NCI-H748 (cell line): ENCODE measurements at regions not wholly inside any gene's neighbourhood (a gene's known extent, or its start where the extent isn't known, plus 50 kb on each side); places are given as distances from the start of the nearest gene placed in this dataset.

ENCODE experiments used
- DNase-seq: peaks from one replicate; lab custom pipeline; 2025; ENCODE audit not compliant: unreplicated experiment; lab: John Stamatoyannopoulos, UW

DNA sequence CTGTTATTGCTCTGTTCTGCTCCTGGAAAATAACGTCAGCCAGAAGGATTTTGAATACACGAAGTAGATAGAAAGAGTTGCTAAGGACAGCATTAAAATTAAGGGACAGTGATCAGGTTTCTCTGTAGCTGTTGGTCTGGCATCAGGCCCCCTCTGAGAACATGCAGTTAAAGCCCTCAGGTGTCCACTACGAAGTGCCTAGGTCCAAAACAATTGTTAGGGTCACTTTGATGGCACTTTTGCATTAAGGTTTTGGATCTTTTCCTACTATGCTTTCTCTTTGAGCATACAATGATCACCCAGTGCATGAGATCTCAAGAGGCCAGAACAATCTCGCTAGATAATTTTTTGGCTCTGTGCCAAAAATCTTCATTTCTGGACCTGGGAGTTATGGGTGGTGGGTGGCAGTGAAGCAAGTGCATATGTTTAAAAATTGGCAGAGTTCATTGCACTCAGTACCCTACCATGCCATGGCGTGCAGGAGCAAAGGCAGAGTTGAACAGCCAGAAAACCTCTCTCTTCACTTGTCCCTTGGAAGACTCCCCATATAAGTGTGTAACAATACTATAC, 797.6 kb downstream of the ROBO2 start:
- no peak for DNase-seq

DNA sequence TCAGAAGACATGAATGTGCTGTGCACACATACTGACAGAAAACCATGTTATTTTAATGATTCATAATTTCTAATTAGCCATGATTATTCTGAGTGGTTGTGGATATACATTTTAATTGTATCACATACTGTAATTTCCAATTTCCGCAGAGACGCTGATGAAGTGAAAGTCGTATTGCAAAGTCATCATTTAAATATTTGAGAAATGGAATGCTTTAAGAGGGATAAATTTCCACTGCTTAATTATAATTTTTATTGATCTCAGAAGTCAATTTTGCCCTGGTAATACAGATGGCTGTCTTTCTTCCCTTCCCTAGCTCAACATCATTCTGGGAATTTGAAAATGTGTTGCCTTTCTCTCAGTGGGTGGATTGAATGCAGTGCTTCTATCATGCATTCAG, 819.3 kb downstream of the ROBO2 start:
- DNase-seq = no peak

DNA sequence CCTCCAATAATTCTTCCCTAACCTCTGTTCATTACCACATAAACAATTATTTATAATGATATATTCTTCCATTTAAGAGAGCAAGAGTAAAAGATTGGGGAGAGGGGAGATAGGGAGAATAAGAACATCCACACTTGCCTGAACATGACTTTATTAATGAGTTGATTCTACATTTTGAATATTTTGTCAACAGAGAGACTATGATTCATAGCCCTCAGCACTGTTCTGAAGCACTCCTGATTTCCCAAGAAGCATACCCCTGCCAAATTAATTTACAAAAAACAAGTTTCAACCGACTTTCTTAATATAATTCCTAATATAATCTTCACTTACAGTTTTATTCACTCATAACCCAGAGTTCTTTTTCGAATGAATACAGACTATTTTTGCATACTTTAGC, 828.8 kb downstream of the ROBO2 start:
- no peak for DNase-seq

DNA sequence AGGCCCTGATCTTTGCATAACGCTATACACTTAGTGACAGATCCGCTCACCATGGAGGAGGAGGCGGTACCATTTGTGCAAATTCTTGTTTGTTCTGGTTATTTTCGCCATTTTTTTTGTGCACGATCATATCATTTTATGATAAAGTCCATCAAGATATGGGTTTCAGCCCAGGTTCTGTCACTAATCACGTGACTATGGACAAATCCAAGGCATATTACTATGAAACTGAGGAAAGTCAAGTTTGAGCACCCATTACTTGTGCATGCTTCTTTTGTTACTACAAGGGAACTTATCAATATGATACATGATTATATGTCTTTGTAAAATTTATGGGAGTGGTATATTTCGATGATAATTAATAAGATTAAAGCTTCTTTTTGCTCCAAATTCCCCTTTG, 829.5 kb downstream of the ROBO2 start:
- DNase-seq = no peak

DNA sequence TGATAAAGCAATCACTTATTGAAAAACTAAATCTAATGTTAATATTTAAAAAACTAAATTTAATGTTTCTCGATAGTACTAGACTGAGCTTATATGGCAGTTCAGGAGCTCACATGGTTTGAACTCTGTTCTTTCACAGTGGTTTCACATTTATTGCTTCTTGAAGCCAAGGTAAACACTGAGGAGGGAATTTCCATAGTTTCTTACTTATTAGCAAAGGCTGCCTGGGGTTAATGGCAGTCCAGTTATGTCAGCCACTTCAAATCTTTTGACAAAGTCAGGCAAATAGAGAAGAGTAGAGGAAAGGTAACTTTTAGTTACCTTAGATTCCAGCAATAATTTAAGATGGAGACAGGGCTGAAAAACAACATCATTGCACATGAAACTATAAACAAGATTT, 831.5 kb downstream of the ROBO2 start:
- DNase-seq = no peak

DNA sequence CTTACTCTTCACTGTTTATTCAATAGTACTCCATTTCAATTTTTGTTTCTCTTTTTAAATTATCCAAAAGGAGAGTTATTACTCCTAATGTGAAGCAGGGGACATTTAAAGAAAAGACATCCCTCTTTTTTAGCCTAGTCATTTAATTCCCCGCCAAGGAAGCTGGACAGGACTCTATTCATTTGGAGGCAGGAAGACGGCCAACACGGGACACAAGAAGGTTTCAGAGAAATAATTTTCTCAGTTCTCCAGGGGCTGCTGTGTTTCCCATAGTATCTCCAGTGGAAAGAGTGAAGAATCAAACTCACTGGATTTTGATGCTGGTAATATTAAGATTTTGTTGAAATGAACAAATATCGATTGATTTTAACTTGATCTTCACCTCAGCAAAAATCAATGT, 833.7 kb downstream of the ROBO2 start:
- DNase-seq = no peak

DNA sequence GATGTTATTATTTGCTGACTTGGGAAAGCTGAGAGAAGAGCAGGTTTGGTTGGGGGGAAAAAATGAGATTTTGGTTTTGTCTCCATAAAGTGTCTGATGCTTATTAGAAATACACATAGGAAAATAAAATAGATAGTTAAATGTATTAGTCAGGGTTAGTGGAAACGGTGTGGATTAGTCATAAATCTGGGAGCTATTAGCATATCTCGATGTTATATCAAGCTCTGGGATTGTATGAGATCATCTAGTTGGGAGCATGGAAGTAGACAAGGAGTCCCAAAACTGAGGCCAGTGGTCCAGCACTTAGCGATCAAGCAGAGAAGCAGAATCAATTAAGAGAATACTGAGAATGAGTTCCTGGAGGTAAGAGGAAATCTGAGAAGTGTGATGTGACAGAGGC, 845.5 kb downstream of the ROBO2 start:
- no peak for DNase-seq

DNA sequence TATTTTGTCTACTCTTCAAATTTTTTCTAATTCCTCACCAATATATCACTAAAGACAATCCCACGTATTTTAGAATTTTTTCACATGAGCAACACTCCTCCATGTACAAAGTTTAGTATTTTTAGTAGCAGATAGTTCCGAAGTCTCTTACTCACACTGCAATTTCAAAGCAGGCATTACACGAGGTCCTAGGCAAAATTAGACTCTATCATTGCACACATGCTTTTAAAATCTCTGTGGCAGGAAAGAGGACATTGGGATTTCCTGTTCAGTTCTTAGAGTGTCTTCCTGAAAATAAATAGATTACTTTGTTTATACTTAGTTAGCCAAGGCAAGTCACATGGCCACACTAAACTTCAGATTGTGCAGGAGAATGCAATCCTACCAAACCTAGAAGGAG, 847.7 kb downstream of the ROBO2 start:
- no peak for DNase-seq

DNA sequence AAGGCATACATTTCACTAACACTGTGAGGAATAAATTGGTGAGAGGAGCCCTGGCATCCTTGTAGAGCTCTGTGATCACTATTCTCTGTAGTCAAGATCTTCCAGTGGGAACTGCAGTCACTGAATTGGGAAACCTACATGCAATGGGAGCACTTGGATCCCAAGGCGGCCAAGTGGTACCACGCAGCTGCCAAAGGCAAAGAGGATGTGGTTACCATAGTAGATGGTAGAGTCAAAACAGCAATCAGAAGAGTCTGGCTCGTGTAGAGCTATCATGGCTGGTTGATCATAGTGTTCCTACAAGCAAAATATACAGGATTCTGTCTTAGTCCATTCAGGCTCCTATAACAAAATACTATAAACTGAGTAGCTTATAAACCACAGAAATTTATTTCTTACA, 849.7 kb downstream of the ROBO2 start:
- DNase-seq = no peak

DNA sequence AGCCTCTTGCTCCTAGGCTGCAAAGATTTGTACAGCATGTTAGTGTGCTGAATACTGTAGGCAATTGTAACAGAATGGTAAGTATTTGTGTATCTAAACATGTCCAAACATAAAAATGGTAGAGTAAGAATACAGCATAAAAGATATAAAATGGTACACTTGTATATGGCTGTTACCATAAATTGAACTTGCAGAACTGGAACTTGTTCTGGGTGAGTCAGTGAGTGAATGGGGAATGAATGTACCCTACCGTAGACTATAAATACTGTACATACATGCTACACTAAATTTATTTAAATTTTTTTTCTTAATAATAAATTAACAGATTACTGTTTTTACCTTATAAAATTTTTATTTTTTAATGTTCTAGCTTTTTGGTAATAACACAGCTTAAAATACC, 858.7 kb downstream of the ROBO2 start:
- DNase-seq = no peak

DNA sequence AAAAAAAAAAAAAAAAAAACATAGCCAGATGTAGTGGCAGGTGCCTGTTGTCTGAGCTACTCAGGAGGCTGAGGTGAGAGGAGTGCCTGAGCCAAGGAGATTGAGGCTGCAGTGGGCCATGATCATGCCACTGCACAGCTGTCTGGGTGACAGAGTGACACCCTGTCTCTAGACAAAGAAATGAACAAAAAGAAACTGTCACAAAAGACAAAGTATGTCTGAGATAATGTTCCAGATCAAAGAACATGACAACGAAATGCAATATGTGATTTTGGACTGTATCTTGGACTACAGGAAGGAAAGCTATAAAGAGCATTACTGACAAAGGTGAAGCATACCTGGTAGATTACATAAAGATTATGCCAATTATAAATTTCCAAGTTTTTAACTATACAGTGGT, 862.8 kb downstream of the ROBO2 start:
- DNase-seq = no peak

DNA sequence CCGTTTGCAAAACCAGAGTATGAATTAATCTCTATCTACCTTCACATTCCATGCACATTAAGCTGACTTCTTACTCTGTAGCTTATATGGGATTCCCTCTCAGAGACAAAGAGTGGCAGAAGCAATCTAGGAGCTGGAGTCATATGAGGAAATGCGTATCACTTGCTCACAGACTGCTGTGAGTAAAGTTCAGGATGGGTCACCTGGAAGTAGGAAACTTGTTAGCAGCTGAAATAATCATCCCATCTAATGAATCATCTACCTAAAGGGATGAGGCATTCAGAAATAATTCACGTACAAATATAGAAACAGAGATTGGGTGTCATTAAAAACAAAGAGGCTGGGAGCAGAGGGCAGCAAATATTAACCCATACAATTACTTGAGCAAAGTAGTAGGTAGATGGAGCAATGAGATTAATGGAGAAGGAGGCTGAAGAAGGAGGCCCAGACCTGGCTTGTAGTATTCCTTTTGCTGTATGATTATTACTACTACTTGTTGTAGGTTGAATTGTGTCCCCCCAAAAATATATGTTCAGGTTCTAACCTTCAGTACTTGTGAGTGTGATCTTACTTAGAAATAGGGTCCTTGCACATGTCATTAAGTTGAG, 866.3 kb downstream of the ROBO2 start:
- DNase-seq = no peak

DNA sequence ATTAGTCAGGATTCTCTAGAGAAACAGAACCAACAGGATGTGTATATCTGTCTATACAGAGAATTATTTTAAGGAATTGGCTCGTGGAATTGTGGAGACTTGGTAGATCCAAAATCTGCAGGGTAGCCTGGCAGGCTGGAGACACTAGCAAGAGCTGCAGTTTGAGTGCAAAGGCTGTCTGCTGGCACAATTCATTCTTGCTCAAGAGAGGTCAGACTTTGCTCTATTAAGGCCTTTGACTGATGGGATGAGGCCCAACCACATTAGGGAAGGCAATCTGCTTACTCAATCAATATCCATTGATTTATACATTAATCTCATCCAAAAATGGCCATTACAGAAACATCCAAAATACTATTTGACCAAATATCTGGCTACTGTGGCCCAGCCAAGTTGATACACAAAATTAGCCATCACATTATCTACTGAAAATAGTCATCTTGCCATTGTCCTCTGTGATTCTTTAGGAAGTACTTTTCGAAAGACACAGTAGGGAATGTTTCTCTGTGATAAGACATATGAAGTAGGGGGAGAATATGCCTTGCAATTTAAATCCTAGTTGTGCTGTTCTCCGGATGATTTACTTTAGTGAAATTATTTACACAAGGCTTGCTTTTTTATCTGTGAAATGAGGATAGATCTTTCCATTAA, 873.8 kb downstream of the ROBO2 start:
- DNase-seq = no peak

DNA sequence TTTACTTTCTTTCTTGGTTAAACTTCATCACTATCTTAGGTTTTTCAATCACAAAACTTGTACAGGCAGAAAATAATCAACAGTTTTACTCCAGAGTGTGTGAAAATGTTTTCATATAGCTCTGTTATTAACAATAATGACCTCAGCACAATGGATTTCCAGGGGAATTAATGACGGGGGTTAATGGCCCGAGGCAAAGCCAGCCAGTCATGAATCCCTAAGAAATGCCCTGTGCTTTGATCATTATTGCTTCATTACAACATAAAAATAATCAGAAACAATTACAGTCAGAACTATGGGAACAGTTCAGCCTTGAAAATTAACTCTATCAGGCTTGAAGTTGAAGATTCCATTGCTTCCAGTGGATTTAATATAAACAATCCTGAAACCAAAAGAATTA, 875.4 kb downstream of the ROBO2 start:
- DNase-seq = no peak

DNA sequence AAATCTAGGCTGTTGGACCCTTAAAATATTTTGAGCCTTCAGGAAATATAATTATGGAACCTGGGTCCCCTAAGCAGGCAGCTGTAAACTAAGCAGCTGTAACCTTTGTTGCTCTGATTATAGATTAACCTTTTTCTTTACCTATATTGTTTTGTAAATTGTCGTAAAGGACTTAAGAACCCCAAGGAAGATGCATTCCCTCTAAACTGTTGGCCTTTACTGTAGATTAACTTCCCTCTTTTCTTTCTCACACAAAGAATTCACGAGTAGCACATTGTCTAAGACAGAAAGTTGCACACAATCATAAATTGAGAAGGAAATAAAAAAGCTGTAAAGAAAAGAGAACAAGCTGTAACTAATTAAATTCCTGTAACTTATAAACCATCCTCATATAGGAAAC, 877.3 kb downstream of the ROBO2 start:
- no peak for DNase-seq

DNA sequence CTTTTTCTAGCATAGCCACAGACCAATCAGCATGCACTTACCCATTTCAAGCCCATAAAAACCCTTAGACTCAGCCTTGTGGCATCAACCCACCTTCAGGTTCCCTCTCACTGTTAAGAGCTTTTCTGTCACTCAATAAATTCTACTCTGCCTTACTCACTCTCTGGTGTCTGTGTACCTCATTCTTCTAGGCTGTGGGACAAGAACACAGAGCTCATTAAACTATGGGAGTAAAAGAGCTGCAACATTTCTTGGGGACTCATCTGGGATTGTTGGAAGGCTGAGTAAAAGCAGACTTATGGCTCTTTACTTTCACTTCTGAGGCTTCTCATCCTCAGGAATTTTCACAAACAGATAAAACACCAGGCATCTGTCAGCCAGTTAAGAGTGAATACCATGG, 879.3 kb downstream of the ROBO2 start:
- DNase-seq = no peak

DNA sequence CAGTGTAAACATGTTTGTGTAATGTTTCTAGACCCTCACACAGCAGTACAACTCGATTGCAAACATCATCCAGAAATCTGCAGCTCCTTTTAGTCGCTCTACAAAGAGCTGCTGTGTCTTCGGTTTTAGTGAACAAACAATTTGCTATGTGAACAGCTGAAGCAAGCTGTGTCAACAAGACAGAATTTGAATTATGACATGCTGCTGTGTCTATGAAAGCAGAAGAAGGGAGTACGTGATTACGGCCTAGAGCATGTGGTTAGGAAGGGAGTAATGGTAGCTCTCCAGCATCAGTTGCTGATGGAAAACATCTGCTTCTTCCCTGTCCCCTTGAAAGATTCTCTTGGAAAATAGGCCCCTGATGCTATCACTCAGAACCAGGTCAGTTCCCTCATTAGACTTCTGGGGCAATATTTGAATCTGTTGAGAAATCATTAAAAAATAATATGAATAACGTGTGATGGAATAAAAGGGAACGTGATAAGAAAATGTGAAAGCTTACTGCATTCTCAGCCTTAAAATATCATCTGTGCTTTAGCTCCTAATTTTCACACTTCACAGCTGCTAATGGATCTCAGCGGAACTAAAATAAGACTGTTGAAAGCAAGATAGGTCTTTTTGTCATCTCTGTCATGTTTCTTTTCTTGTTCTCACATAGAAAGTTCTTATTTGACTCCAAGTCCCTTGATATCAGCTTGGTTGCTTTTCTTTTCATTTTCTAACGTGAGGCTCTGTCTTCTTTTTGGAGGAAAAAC, 891.5 kb downstream of the ROBO2 start:
- DNase-seq = peak; percentile 95

DNA sequence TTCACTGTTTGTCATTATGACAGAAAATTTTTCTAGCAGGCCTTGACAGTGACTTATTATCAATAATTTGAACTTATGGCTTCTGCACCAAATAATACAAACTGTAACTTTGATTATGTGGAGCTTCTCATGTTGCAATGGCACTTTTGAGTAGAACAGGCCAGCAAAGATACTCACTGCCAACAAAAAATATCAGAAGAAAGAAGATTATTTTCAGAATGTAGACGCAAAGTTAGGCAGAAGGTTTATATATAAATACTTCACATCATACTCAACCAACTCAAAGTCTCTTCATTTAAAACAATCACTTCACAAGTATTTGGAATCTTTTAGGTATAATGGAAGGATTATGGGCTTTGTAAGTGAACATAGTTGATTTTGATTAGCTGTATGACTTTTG, 893.0 kb downstream of the ROBO2 start:
- no peak for DNase-seq

DNA sequence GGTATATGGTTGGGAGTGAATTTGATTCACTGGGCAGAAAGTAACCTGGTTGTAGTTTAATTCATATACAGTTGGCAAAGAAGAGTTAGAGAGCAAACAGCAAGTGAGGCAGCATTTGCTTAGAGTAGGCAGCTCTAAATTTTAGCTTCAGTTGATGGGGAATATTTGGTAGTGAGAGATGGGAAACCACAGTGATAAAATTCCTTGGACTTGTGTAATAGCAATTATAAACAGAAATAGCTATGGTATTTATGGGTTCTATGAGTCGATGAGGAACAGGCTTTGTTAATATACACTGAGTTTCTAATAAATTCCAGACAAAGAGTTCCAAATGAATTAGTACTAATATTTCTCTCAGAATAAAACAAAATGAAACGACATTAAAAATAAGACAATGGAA, 894.0 kb downstream of the ROBO2 start:
- DNase-seq = no peak

DNA sequence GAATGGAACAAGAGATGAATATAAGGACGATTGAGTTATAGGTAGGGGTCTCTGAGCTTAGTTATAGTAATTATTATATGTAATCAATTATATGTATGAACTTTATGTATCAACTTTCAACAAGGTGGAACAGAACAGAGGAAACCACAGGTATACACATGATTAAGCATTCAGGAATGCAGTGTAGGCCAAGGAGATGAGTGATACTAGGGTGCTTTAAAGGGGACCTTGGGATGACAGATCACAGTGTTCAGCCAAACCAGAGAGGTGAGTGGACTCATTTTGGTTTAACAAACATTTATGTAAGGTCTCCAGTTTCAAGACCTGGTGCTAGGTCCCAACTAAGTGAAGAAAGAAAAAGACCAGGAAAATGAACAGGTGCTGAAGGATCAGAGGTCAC, 895.5 kb downstream of the ROBO2 start:
- no peak for DNase-seq

DNA sequence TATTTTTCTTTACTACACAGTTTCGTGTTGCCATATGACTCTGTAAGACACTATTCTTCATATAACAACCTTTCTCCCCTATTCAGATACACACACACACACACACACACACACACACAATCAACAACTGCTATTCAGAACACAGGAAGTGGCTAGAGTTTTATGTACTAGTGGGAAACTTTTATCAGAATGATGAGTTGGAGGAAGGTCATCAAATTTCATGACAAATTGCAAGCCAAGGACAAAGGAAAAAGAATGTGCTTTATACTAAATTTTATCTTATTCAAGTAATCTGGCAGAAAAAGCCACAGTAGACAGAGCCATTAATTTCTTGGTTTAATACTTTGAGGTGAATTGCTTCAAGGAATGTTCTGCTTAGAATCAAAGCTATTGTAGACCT, 899.8 kb downstream of the ROBO2 start:
- no peak for DNase-seq

DNA sequence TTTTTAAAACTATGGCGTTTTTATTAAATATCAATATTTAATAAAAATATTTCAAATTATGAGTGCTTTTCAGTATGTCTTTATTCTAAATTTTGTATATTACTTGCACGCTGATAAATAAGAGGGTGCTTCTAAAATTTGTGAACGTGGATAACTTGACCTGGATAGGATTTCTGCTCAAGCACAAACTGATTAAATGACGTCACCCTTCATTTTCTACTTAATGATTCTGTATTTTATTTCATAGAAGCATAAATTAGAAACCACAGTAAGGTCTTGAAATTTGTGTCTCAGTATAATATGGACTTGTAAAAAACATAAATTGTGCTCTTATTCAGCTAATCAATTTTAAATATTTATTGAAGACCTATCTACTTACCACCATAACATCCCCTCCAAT, 903.7 kb downstream of the ROBO2 start:
- DNase-seq = no peak
